IPS-20b (cell line): ENCODE measurements at regions not wholly inside any gene's neighbourhood (a gene's known extent, or its start where the extent isn't known, plus 50 kb on each side); places are given as distances from the start of the nearest gene placed in this dataset.

ENCODE experiments used
- H3K27ac ChIP-seq: one replicate; pipeline ENCODE4 v1.5.1; 2013; ENCODE audit warnings: low read length
- H3K27me3 ChIP-seq: 2 replicates; pipeline ENCODE4 v1.6.1; 2013; ENCODE audit warnings: mild to moderate bottlenecking, low read length, inconsistent platforms; ENCODE audit not compliant: insufficient read depth
- H3K36me3 ChIP-seq: 2 replicates; pipeline ENCODE4 v1.6.1; 2013; ENCODE audit warnings: low read depth, mild to moderate bottlenecking, inconsistent platforms, low read length, moderate library complexity; ENCODE audit not compliant: insufficient read depth
- H3K4me1 ChIP-seq: 2 replicates; pipeline ENCODE4 v1.6.1; 2013; ENCODE audit warnings: mild to moderate bottlenecking, control low read depth, inconsistent platforms, low read length, moderate library complexity; ENCODE audit not compliant: insufficient read depth
- H3K4me3 ChIP-seq: 2 replicates; pipeline ENCODE4 v1.5.1; 2013; ENCODE audit warnings: mild to moderate bottlenecking, low read length, inconsistent platforms
- H3K9ac ChIP-seq: 2 replicates; pipeline ENCODE4 v1.6.1; 2013; ENCODE audit warnings: low read depth, mild to moderate bottlenecking, inconsistent platforms, low read length, moderate library complexity
- H3K9me3 ChIP-seq: 2 replicates; pipeline ENCODE4 v1.6.1; 2013; ENCODE audit warnings: mild to moderate bottlenecking, low read depth, low read length, inconsistent platforms; ENCODE audit not compliant: insufficient read depth

- no peaks in the 10 kb centered on the region for H3K4me1 ChIP-seq
- H3K9me3 ChIP-seq, result no peaks in the 10 kb centered on the region; the same call in 1 of the 2 replicates
- no peak overlapping the region for H3K9ac ChIP-seq
- H3K36me3 ChIP-seq, result no peaks in the 10 kb centered on the region
- H3K27ac ChIP-seq, result no peak overlapping the region
- no peak overlapping the region for H3K4me3 ChIP-seq
- no peaks in the 10 kb centered on the region for H3K27me3 ChIP-seq
Observed at GRCh38 chr12:16658699-16659098, 52.7 kb upstream of the LMO3 start.
